ENCODE measurements at regions not wholly inside any gene's neighbourhood (a gene's known extent, or its start where the extent isn't known, plus 50 kb on each side); places are given as distances from the start of the nearest gene placed in this dataset.

DNA sequence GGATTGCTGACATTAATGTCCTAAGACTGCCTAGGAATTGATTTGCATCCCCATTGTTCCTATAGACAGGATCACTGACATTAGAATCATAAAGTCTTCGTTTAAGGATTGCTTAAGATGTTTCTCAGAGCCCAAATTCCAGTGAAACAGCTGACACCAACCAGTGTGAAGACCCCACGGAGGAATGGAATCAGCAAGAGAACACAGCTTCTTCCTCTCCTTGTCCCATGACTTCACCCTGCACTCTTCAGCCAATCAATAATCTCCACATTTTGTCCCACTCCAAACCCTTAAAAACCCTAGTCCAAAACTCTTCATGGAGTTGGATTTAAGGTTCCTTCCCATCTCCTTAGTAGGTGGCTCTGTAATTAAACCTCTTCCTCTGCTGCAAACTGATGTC, 157.0 kb upstream of the NDUFV2 start:
- H3K27ac ChIP-seq (ENCODE audit: low read depth, low read length): no peak overlapping the region
- H3K9me3 ChIP-seq (ENCODE audit: control insufficient read depth, low read length): peaks cover 14% of the 10 kb centered on the region
- H3K36me3 ChIP-seq (ENCODE audit: control insufficient read depth, insufficient read depth, low read length): no peaks in the 10 kb centered on the region
- Mint-ChIP-seq H3K27me3 (ENCODE audit: insufficient read depth) (no peaks in the 10 kb centered on the region), H3K4me1 (peaks cover 17% of the 10 kb centered on the region), H3K9me3 (peaks cover 9% of the 10 kb centered on the region), H3K36me3 (ENCODE audit: low read depth) (no peaks in the 10 kb centered on the region), H3K4me3 (no peak overlapping the region), H3K27ac (no peak overlapping the region)
- H3K4me3 ChIP-seq (ENCODE audit: low read length): no peak overlapping the region
- H3K4me1 ChIP-seq (ENCODE audit: control insufficient read depth, insufficient read depth, low read length): no peaks in the 10 kb centered on the region
- no peak for DNase-seq
- 0 to 38% methylated on average over 1 to 2 of the region's 2 CpGs for WGBS, 2 experiments (ENCODE audit: insufficient coverage in 1 of 2, insufficient read length in 1 of 2)
- H3K9ac ChIP-seq (ENCODE audit: extremely low read depth, low read length, poor library complexity, severe bottlenecking): no peak overlapping the region
- H3K27me3 ChIP-seq (ENCODE audit: control insufficient read depth, insufficient read depth, low read length, poor library complexity, severe bottlenecking): no peaks in the 10 kb centered on the region
- TF ChIP-seq, protein P1, sequence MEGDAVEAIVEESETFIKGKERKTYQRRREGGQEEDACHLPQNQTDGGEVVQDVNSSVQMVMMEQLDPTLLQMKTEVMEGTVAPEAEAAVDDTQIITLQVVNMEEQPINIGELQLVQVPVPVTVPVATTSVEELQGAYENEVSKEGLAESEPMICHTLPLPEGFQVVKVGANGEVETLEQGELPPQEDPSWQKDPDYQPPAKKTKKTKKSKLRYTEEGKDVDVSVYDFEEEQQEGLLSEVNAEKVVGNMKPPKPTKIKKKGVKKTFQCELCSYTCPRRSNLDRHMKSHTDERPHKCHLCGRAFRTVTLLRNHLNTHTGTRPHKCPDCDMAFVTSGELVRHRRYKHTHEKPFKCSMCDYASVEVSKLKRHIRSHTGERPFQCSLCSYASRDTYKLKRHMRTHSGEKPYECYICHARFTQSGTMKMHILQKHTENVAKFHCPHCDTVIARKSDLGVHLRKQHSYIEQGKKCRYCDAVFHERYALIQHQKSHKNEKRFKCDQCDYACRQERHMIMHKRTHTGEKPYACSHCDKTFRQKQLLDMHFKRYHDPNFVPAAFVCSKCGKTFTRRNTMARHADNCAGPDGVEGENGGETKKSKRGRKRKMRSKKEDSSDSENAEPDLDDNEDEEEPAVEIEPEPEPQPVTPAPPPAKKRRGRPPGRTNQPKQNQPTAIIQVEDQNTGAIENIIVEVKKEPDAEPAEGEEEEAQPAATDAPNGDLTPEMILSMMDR (conservative IDR thresholded peaks at IDR 0.05): no peak

DNA sequence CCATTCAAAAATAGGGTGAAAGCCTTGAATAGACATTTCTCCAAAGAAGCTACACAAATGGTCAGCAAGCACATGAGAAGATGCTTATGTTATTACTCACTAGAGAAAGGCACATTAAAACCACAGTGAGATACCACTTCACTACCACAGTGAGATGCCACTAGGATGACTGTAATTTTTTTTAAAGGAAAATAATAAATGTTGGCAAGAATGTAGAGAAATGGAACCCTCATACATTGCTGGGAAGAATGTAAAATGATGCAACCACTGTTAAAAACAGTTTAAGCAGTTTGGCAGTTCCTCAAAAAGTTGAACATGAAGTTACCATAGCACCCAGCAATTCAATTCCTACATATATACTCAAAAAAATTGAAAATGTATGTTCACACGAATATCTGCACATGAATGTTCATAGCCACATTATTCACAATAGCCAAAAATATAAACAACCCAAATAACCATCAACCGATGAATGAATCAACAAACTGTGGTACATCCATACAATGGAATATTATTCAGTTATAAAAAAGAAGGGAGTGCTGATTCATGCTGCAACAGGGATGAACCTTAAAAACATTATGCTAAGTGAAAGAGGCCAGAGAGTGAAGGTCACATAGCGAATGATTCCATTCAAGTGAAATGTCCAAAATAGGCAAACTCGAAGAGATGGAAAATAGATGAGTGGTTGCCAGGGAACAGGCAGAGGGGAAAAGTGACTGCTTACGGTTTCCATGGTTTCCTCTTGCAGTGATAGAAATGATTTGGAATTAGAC, 156.2 kb upstream of the NDUFV2 start:
- H3K27me3 Mint-ChIP-seq (ENCODE audit: insufficient read depth): no peaks in the 10 kb centered on the region
- H3K9ac ChIP-seq (ENCODE audit: extremely low read depth, low read length, poor library complexity, severe bottlenecking): no peak overlapping the region
- no peaks in the 10 kb centered on the region for H3K36me3 Mint-ChIP-seq (ENCODE audit: low read depth)
- peaks cover 9% of the 10 kb centered on the region for H3K9me3 Mint-ChIP-seq
- peaks cover 14% of the 10 kb centered on the region for H3K4me1 Mint-ChIP-seq
- TF ChIP-seq, protein P1 (conservative IDR thresholded peaks at IDR 0.05): no peak
- no peak for DNase-seq
- H3K9me3 ChIP-seq (ENCODE audit: control insufficient read depth, low read length): peaks cover 14% of the 10 kb centered on the region
- WGBS, 2 experiments (ENCODE audit: insufficient coverage in 1 of 2, insufficient read length in 1 of 2): 81 to 82% methylated on average over 4 to 5 of the region's 5 CpGs
- no peaks in the 10 kb centered on the region for H3K27me3 ChIP-seq (ENCODE audit: control insufficient read depth, insufficient read depth, low read length, poor library complexity, severe bottlenecking)
- no peak overlapping the region for H3K4me3 ChIP-seq (ENCODE audit: low read length)
- H3K4me3 Mint-ChIP-seq: no peak overlapping the region
- H3K27ac Mint-ChIP-seq: no peak overlapping the region
- no peak overlapping the region for H3K27ac ChIP-seq (ENCODE audit: low read depth, low read length)
- no peaks in the 10 kb centered on the region for H3K4me1 ChIP-seq (ENCODE audit: control insufficient read depth, insufficient read depth, low read length)
- no peaks in the 10 kb centered on the region for H3K36me3 ChIP-seq (ENCODE audit: control insufficient read depth, insufficient read depth, low read length)

DNA sequence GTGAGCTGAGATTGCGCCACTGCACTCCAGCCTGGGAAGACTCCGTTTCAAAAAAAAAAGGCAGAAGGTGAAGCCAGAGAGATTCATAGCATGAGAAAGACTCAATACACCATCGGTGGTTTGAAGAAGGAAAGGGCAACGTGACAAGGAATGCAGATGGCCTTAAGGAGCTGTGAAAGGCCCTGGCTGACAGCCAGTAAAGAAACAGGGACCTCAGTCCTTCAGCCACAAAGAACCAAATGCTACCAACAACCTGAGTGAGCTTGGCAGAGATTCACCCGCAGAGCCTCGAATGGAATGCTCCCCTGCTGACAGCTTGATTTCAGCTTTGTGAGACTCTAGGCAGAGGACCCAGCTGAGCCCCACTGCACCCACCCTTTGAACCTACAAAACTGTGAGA, 154.9 kb upstream of the NDUFV2 start:
- WGBS, 2 experiments (ENCODE audit: insufficient coverage in 1 of 2, insufficient read length in 1 of 2): 54 to 65% methylated on average over 5 to 6 of the region's 6 CpGs
- Mint-ChIP-seq H3K27ac (no peak overlapping the region), H3K27me3 (ENCODE audit: insufficient read depth) (no peaks in the 10 kb centered on the region), H3K4me3 (no peak overlapping the region), H3K9me3 (peaks cover 9% of the 10 kb centered on the region), H3K36me3 (ENCODE audit: low read depth) (no peaks in the 10 kb centered on the region), H3K4me1 (peaks cover 14% of the 10 kb centered on the region)
- Histone ChIP-seq H3K27ac (ENCODE audit: low read depth, low read length) (no peak overlapping the region), H3K36me3 (ENCODE audit: control insufficient read depth, insufficient read depth, low read length) (no peaks in the 10 kb centered on the region), H3K27me3 (ENCODE audit: control insufficient read depth, insufficient read depth, low read length, poor library complexity, severe bottlenecking) (no peaks in the 10 kb centered on the region), H3K4me1 (ENCODE audit: control insufficient read depth, insufficient read depth, low read length) (no peaks in the 10 kb centered on the region), H3K9me3 (ENCODE audit: control insufficient read depth, low read length) (peaks cover 14% of the 10 kb centered on the region), H3K4me3 (ENCODE audit: low read length) (no peak overlapping the region), H3K9ac (ENCODE audit: extremely low read depth, low read length, poor library complexity, severe bottlenecking) (no peak overlapping the region)
- peak; percentile 79 for DNase-seq
- TF ChIP-seq, protein P1 (conservative IDR thresholded peaks at IDR 0.05): no peak

Data from endodermal cell (in vitro differentiated cells).